Rectal smooth muscle tissue (tissue), 1 donor: ENCODE measurements at regions not wholly inside any gene's neighbourhood (a gene's known extent, or its start where the extent isn't known, plus 50 kb on each side); places are given as distances from the start of the nearest gene placed in this dataset.

Source experiments
- H3K27ac ChIP-seq: one replicate; pipeline ENCODE4 v1.7.0; 2013; ENCODE audit warnings: low read depth, low read length, inconsistent platforms
- H3K27me3 ChIP-seq: one replicate; pipeline ENCODE4 v1.7.0; 2013; ENCODE audit warnings: low read length; ENCODE audit not compliant: control insufficient read depth, insufficient read depth
- H3K36me3 ChIP-seq: one replicate; pipeline ENCODE4 v1.7.0; 2013; ENCODE audit warnings: low read length; ENCODE audit not compliant: control insufficient read depth, insufficient read depth
- H3K4me1 ChIP-seq: one replicate; pipeline ENCODE4 v1.7.0; 2013; ENCODE audit warnings: low read length; ENCODE audit not compliant: control insufficient read depth, insufficient read depth
- H3K4me3 ChIP-seq: one replicate; pipeline ENCODE4 v1.7.0; 2013; ENCODE audit warnings: low read length
- H3K9ac ChIP-seq: one replicate; pipeline ENCODE4 v1.7.0; 2013; ENCODE audit warnings: low read length

DNA sequence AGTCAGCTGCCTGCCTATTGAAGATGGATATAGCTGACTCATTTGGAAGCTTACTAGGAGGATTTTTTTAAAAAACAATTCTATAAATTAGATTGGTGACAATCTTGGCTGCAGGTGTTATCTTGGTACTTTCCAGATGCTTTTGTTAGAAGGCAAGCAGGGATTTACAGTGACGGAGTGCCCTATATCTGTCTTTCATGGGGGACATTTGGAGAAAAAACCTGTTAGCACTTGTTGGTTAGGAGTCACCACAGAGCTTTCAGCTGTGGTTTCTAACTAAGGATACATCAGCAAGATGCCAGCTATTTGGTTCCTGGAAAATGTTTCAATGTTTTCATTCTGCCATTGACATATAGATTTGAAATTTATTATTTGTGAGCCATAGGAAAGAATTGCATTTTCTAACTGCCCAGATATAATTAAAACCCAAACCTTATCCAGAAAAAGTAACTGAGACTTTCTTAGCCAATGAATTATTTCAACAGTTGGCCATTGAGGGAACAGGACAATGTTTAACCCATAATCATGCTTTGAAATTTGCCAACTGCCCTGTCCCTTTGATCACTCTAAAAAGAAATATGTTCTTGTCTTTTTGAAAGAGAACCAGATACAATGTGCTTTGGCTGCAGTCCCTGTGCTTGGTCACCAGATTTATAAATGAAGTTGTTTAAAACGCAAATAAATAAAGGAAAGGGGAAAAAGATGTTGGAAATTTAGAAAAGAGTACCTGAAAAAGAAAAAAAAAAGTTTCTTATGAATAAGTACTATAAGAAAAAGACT lies 761.0 kb upstream of the CXADR start:
- no peaks in the 10 kb centered on the region for H3K27me3 ChIP-seq
- H3K4me3 ChIP-seq = no peak overlapping the region
- H3K9ac ChIP-seq = no peak overlapping the region
- no peak overlapping the region for H3K27ac ChIP-seq
- H3K4me1 ChIP-seq = peaks cover 3% of the 10 kb centered on the region
- no peaks in the 10 kb centered on the region for H3K36me3 ChIP-seq

DNA sequence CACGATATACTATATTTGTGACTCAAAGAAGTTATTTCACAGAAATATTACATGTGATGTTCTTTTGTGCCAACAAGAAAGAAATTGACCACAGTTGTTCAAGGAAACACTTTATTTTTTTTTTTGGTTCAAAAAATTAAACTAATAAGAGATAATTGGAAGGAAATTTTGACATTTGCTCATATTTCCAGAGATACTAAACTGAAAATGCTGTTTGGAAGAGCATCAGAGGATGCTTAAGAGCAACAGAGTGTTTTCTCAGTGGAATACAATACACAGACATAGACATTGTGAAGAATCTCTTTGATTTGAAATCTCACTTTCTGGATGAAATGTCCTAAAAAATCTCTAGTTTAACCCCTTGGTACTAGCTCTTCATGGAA lies 760.4 kb upstream of the CXADR start:
- Histone ChIP-seq H3K36me3 (no peaks in the 10 kb centered on the region), H3K27me3 (no peaks in the 10 kb centered on the region), H3K4me3 (no peak overlapping the region), H3K9ac (no peak overlapping the region), H3K27ac (no peak overlapping the region), H3K4me1 (peaks cover 3% of the 10 kb centered on the region)

GRCh38 chr21:16755061-16755460 lies 757.8 kb upstream of the CXADR start:
- no peak overlapping the region for H3K9ac ChIP-seq
- no peak overlapping the region for H3K27ac ChIP-seq
- H3K4me1 ChIP-seq = peaks cover 3% of the 10 kb centered on the region
- no peaks in the 10 kb centered on the region for H3K27me3 ChIP-seq
- H3K36me3 ChIP-seq = no peaks in the 10 kb centered on the region
- H3K4me3 ChIP-seq = no peak overlapping the region

- no peaks in the 10 kb centered on the region for H3K36me3 ChIP-seq
- no peak overlapping the region for H3K9ac ChIP-seq
- H3K27ac ChIP-seq = no peak overlapping the region
- no peak overlapping the region for H3K4me3 ChIP-seq
- no peaks in the 10 kb centered on the region for H3K4me1 ChIP-seq
- H3K27me3 ChIP-seq = no peaks in the 10 kb centered on the region
These were observed 745.6 kb upstream of the CXADR start for GRCh38 chr21:16767201-16767600.

- H3K4me1 ChIP-seq = no peaks in the 10 kb centered on the region
These were observed 744.7 kb upstream of the CXADR start for GRCh38 chr21:16768096-16768495.

GRCh38 chr21:16770266-16770665 lies 742.6 kb upstream of the CXADR start:
- H3K4me3 ChIP-seq = no peak overlapping the region
- H3K4me1 ChIP-seq = no peaks in the 10 kb centered on the region
- H3K9ac ChIP-seq = no peak overlapping the region
- H3K27ac ChIP-seq = no peak overlapping the region
- H3K36me3 ChIP-seq = no peaks in the 10 kb centered on the region
- no peaks in the 10 kb centered on the region for H3K27me3 ChIP-seq

More at GRCh38 chr21:16768096-16768495, 744.7 kb upstream of the CXADR start:
- no peak overlapping the region for H3K4me3 ChIP-seq
- no peaks in the 10 kb centered on the region for H3K27me3 ChIP-seq
- H3K36me3 ChIP-seq = no peaks in the 10 kb centered on the region
- H3K27ac ChIP-seq = no peak overlapping the region
- H3K9ac ChIP-seq = no peak overlapping the region

- H3K36me3 ChIP-seq = no peaks in the 10 kb centered on the region
- no peaks in the 10 kb centered on the region for H3K27me3 ChIP-seq
- H3K4me1 ChIP-seq = no peaks in the 10 kb centered on the region
- no peak overlapping the region for H3K9ac ChIP-seq
- no peak overlapping the region for H3K4me3 ChIP-seq
- no peak overlapping the region for H3K27ac ChIP-seq
These were observed 739.6 kb upstream of the CXADR start for GRCh38 chr21:16773206-16773605.

GRCh38 chr21:16775076-16775475 lies 737.8 kb upstream of the CXADR start:
- Histone ChIP-seq H3K27ac (no peak overlapping the region), H3K4me3 (no peak overlapping the region), H3K27me3 (no peaks in the 10 kb centered on the region), H3K36me3 (no peaks in the 10 kb centered on the region), H3K4me1 (no peaks in the 10 kb centered on the region), H3K9ac (no peak overlapping the region)

DNA sequence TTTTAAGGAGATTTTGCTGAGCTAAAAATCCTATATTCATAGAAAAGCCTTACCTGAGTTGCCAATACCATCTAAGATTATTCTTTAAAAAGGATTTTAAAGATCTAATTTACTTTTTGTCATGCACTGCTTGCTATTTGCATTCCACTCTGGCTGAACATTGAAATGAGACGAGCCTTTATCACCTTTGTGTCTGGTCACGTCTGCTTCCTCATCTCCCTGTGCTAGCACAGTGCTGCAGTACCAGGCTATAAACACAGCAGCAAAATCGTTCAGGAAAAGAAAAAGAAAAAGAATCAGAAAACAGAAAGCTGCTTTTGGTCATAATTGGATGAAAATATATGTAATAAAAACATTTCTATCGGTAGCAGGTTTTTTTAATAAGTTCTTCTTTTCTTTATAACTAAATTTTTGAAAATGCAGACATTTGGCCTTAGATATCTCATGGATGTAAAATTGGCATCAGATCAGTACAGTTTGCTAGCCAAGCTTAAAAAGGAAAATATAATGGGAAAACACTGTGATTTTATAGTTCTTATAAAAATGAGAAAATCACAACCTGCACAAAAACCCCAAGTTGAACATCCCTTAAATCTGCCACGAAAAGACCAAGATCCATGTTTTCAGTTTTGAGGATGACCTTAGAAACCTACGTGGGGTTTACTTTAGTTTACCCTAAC lies 735.7 kb upstream of the CXADR start:
- Histone ChIP-seq H3K36me3 (no peaks in the 10 kb centered on the region), H3K4me3 (no peak overlapping the region), H3K9ac (no peak overlapping the region), H3K27me3 (no peaks in the 10 kb centered on the region), H3K4me1 (no peaks in the 10 kb centered on the region), H3K27ac (no peak overlapping the region)

- Histone ChIP-seq H3K27ac (no peak overlapping the region), H3K27me3 (no peaks in the 10 kb centered on the region), H3K36me3 (no peaks in the 10 kb centered on the region), H3K9ac (no peak overlapping the region), H3K4me3 (no peak overlapping the region), H3K4me1 (no peaks in the 10 kb centered on the region)
These were observed 724.3 kb upstream of the CXADR start for GRCh38 chr21:16788584-16788983.

- H3K27me3 ChIP-seq = no peaks in the 10 kb centered on the region
- H3K9ac ChIP-seq = no peak overlapping the region
- H3K4me3 ChIP-seq = no peak overlapping the region
- no peak overlapping the region for H3K27ac ChIP-seq
- H3K36me3 ChIP-seq = no peaks in the 10 kb centered on the region
- H3K4me1 ChIP-seq = no peaks in the 10 kb centered on the region
These were observed 723.2 kb upstream of the CXADR start for GRCh38 chr21:16789636-16790035.

- Histone ChIP-seq H3K4me3 (no peak overlapping the region), H3K4me1 (no peaks in the 10 kb centered on the region)
These were observed 720.7 kb upstream of the CXADR start for GRCh38 chr21:16792101-16792500.

GRCh38 chr21:16794950-16795349 lies 717.9 kb upstream of the CXADR start:
- no peaks in the 10 kb centered on the region for H3K27me3 ChIP-seq
- no peak overlapping the region for H3K27ac ChIP-seq
- no peak overlapping the region for H3K4me3 ChIP-seq
- no peak overlapping the region for H3K9ac ChIP-seq
- no peaks in the 10 kb centered on the region for H3K36me3 ChIP-seq
- H3K4me1 ChIP-seq = no peaks in the 10 kb centered on the region

More at GRCh38 chr21:16792101-16792500, 720.7 kb upstream of the CXADR start:
- Histone ChIP-seq H3K9ac (no peak overlapping the region), H3K27me3 (no peaks in the 10 kb centered on the region), H3K27ac (no peak overlapping the region), H3K36me3 (no peaks in the 10 kb centered on the region)
